NCI-H2196 treated with DMSO at 0.1 percent for 48 hours (cell line): ENCODE measurements at regions not wholly inside any gene's neighbourhood (a gene's known extent, or its start where the extent isn't known, plus 50 kb on each side); places are given as distances from the start of the nearest gene placed in this dataset.
"Not testable (repeated sequence)": the region's sequence is repeated elsewhere in the genome, so short reads cannot be mapped to it uniquely, and the experiment has no call there.

ENCODE experiments used
- DNase-seq: peaks from one replicate; lab custom pipeline; 2025; ENCODE audit not compliant: unreplicated experiment; lab: John Stamatoyannopoulos, UW

DNA sequence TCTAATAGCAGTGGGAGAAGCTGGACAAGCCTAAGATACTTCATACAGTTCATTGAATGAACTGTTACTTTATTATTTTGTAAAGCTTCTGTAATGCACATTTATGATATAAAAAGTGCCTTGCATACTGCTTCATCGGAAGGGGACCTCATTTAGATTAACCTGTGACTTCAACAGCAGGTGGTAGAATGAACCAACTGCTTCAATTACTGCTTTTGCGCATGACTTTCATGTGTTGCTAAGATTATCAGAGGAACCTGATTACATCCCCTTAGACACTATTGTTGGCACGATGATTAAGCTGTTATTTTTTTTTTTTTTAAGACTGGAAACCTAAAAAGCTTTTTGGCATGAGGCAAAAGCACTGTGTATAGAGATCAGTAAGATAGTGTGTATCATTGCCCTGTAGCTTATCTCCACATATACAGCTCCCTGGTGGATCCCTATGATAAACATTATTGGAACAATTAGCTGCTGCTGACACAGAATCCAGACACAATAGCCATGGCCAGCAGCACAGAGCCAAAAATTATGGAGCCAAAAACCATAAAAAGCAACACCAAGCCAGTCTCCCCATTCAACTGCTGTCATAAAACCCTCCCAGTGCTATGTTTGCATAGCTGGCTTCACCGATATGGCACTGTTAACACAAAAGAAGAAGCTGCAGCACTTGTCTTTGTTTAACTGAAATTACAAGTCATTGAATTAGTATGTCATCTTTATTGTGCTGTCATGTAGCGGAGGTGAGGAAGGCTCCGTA is 731.6 kb upstream of the MMS22L start:
- DNase-seq, result peak; percentile 4

DNA sequence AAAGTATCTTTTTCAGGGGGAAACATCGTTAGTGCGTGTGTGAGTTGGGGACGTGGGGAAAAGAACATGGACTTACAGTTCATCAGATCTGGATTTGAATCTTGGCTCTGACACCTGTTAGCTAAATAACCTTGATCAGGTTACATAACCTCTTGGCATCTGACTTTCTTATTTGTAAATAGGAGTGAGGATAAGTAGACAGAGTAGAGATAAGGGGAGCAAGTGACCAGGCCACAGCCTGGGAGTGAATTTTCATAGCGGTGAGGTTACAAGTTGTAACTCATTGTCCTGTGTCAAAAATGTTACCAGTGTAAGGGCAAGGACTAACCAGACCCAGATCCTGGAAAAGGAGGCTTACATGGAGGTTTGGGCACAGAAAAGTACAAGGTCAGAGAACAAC is 733.5 kb upstream of the MMS22L start:
- DNase-seq, result no peak

DNA sequence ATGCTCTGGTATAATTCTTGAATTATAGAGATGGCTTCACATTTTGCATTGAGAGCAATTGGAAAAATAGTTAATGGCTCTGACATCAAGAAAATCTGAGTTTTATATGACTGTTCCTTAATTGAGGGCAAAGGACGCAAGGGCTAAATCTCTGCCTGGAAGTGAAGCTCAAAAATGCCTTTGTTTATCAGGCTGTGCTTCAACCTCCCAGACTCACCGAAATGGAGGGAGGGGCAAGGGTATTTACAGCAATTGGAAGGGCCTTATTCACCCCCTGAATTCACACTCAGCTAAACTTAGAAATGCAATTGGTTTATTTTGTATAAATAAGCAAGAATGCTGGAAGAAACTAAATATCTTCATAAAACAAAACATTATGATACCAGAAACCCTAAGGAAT is 737.2 kb upstream of the MMS22L start:
- DNase-seq, result no peak

DNA sequence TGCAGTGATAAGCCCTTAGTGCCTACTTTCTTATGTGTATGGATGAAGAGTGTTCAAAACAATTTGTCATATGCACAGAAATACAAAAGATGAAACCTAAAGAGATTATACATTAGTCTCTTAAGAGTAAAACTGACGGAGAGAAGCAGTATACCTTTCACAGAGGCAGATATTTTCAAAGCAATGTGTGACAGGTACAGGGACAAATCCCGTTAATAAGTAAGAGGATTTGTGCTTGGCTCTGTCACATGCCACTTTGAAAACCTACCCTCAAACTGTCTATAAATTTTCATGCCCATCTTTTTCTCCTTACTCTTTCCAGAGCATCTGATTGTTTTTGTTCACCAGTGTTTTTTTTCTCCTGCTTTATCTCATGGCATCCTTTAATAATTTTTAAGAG is 741.3 kb upstream of the MMS22L start:
- no peak for DNase-seq

DNA sequence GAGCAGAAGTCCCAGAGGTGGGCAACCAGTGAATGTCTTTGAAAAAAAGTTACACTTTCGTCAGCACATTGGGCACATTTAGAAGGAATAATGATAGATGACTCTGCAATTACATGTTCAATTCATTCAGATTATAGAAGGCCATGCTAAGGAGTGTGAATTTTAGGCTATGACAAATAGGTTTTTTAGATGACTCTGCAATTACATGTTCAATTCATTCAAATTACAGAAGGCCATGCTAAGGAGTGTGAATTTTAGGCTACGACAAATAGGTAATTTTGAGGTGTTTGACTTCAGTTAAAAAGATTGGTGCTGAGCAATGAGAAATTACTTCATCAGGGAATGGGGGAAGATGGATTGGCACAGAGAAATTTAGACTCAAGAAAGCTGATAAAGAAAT is 744.9 kb upstream of the MMS22L start:
- DNase-seq, result no peak

DNA sequence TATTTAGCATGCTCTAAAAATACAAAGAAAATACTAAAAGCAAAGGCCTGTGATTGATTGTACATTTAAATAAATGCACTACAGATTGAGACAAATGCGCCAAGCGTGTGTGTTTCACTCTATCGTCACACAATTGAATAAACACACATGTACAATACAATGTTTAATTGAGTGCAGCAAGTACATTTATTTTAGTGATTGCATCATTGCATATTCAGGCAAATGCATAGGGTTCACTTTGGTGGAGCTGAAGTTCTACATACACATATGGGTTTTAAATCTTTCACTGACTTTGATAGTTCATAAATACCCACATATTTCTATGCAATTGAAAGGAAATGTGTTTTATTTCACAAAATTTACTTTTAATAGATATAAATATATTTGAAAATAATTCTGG is 750.6 kb upstream of the MMS22L start:
- no peak for DNase-seq

DNA sequence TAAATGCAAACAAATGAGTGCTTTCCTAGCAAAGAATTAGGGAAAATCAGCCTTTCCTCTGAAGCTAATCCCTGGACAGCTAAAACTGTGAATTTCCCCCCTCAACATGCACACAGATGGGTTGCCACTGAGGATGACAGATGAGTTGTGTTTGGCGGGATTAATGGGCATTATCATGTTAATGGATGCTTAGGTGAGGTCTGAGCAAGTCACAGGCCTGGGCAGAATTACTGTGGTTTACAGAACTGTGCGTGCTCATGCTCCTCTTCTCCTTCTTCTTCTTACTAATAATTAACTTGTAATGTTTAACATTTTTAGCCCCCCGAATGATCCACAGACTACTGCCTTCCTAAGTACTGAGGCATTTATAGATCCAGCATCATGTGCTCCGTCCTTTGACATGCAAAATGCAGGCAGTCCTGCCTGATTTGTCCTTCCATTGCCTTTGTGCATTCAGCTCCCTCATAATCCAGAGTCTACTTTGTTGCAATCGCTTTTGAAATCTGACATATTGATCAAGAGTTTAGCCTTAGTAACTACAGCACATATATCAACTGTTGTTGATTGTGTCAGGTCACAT is 753.4 kb upstream of the MMS22L start:
- DNase-seq, result no peak

DNA sequence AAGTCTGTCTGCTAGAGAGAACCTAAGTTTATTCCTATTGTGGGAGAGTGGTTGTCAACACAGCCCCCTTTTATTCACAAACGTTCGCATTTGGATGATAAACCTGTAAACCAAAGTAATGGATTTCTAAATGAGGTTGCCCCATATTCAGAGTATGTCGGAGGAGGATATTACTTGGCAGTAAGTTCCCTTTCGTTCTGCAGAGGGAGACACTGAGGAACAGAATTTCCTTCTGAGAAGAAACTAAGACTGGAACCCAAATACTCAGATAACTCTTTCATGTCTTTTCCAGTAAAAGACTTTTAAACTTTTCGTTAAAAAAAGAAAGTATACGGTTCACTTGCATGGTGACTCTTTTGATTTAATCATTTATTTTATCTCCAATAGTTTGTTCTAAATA is 754.6 kb upstream of the MMS22L start:
- DNase-seq, result no peak

DNA sequence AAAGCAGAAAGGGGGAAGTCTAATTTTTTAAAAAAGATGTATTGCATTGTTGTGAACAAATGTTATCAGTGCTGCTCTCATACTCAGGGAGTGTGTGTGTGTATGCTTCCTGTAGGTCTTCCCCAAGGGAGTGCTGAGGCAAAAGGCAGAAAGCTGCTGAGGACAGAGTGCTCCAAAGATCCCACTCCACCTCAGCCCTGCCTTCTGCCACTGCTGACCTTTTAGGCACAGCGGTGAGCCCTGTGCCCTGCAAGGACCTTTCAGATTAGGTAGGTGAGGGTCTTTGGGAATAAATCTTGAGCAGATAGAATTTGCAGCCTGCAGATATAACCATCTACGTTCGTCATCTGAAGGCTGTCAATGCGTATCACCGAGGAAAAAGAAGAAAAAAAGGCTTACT is 756.4 kb upstream of the MMS22L start:
- no peak for DNase-seq

DNA sequence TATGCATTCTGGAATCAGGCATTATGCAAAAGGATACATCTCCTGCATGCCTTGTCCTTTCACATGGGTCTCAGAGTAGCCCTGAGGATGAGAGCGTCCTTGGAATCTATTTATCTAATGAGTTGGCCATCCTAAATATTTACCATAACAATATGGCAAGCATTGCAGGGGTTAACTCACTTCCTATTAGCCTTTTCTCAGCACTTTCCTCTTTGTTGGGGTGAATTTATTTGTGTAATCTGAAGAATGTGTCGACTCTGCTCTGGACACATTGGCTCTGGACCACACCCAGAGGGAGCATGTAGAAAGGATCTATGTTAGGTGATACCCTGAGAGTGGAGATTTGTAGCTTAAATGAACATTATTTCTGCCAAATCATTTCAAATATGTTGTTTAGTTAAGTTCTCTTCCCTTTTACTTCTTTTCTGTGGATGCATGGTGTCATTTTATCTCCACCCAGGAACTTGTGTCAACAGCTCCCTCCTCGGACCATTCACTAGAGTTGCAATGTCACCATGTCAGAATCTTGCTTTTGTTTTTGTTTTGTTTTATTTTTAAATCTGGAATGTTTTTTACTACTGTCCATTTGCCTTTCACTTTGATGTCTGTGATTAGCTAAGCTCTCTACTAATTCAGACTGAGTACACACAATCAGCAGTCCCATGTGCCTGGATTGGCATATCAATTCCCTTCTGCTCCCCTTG is 757.0 kb upstream of the MMS22L start:
- DNase-seq, result no peak

DNA sequence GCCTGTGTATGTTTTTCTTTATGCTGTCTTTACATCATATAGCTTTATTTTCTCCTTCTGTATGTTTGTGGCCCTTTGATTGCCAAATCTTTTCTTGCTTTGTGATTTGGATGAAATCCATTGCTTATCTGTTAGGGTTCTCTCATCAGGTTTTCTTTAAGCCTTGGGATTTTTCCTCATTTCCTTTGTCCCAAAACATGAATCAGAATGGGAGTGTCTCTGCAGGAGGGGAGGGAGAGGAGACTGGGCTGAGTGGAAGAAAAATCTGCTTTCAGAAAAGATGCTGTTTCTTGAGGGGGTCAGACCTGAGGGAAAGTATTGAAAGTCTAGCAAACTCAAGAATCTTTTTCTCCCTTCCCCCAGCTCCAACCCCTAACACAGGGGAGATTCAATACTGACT is 758.0 kb upstream of the MMS22L start:
- DNase-seq, result no peak

DNA sequence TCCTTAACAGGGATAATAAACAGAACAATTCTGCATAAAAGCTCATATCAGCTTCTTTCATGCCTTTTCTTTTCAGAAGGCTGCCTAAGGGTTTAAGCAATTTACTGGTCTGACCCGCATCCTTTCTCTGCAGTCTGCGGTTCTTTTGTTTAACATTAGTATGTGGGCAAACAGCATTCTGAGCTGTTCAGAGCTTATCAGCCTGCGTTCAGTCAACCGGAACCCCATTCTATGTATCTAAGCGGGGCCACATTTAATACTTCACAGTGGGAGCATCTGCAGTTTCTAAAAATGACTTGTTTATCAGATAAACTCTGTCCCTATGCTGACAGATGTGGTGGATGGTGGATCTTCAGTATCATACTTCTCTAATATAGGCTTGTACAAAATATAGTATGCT is 758.9 kb upstream of the MMS22L start:
- no peak for DNase-seq

DNA sequence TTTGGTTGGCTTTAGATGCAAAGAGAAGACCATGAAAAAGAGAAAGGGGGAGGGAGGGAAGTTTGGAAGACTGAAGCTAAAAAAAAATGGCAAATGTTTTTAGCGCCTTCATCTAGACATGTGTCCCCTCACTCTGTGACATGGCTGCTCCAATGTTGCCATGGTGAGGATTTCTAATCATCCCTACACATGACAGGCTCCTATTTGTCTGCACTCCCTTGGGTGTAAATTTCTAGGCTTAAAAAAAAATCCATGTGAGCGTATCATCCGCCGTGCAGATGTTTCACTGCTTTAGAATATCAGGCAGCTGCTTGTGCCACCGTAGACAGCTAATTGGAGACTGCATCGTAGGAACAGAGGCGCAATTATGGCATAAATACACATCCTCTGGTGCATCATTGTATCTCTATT is 761.1 kb upstream of the MMS22L start:
- no peak for DNase-seq

DNA sequence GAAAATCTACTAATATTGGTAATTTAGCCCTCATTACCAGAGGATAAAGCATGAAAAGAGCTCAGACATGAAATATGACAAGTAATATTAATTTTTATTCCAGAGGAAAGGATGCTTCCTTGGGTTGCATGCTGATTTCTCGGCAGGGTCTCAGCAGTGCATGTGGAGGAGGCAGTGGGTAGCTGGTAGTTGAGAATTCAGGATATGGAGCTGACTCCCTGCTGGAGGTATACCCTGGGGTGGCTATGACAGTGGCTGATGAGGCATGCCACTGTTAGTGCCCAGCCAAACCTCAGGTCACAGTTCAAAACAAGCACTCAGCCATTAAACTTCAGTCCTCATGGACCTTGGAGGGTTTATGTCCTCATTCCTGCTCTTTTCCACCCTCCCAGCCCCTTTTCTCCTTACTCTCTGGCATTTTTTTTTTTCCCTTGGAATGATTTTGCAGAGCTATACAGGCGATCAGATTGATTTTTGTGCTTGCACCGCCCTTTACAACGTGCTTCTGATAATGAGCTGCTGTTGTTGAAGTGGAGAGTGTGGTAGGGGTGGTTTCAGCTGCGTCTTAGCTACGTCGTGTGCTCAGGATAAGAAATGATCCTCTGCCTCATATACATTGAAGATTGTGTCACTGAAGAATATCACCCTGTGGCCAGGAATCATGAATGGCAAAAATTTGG is 761.9 kb upstream of the MMS22L start:
- DNase-seq, result no peak

DNA sequence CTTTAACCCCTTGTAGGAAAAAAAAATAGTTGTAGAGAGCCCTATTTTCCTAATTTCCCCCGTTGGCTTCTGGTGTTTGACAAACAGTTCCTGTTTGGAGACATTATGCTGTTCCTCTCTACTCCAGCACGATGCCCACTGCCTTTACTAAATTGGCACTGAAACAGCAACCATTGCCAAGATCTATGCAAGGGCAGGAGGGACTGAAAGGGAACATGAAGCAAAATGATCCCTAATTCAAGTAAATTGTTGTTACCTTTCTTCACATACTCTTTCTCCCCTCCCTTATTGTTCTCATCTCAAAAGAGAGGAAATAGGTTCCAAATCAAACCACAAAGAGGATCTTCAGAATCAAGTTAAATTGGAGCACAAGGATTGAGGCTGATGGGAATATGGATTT is 764.1 kb upstream of the MMS22L start:
- no peak for DNase-seq

DNA sequence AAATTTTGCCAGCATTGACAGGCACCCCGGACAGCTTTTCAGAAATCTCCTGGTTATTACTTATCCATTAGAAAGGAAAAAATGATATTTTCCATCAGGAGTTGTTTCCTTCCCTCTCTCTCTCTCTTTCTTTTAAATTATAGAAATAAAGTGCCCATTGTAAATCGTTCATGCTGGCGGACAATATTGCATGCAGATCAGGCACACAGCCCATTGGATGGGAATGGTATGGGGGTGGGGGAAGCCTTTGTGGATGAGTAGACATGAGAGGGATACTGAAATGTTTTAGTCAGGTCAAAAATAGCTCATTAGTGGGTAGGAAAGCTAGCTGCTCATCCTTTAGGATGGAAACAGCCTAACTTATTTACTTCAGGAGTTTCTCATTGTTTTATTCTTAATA is 764.9 kb upstream of the MMS22L start:
- no peak for DNase-seq

DNA sequence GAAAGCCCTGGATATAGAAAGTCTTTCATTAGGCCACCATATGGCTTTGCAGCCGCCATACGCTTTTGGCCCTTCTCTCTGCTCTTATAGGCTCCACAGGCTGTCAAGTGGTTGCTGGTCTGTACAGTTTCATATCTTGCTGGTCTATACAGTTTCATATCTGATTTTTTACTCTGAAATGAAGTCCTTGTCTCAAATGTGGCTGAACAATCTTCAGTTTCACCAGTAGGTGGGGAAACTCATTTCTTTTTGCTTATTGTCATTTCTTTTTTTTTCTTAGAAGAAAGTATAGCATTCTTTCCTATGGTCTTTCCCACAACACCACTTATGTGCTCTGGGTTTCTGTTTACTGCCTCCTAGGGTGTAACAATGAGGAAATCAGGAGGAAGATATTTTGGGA is 771.4 kb upstream of the MMS22L start:
- no peak for DNase-seq

DNA sequence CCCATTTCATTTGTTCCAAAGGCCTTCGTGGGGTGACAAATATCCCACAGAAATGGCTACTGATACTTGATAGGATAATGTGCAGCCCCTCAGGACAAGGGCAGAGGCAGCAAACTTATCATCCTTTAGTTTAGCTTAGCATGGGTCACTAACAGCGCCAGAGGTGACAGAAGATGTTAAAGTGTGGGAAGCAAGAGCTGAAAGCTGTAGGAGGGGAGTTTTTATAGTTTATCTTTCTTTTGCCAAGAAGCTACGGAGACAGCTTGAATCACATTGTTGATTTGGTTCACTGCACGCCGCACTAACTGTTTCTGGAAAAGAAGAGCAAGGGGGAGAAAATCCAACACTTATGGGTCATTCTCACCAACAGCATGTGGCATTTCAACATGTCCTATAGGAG is 773.9 kb upstream of the MMS22L start:
- no peak for DNase-seq

DNA sequence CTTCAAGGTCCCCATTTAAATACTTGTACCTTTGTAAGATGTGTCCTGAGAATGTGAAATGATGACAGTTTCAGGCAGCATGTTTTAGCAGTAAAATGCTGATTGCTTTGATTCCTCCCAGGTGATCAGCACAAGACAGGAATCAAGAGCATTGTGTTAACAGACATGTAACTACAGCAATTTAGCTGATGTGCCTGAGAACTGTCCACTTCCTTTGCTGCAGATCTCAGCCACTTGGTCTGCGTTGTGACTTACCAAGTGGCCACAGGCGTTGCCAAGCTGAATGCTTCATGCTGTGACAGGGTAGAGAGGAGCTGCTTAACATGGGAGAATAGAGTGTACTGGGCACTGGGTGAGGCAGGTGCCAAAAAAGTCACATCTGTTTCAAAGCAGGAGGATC is 767.0 kb upstream of the POU3F2 start:
- DNase-seq, result no peak

DNA sequence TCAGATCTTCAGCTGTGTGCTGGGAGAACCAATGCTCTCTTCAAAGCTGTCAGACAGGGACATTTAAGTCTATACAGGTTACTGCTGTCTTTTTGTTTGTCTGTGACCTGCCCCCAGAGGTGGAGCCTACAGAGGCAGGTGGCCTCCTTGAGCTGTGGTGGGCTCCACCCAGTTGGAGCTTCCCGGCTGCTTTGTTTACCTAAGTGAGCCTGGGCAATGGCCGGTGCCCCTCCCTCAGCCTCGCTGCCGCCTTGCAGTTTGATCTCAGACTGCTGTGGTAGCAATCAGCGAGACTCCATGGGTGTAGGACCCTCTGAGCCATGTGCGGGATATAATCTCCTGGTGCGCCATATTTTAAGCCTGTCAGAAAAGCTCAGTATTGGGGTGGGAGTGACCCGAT is 745.8 kb upstream of the POU3F2 start:
- not testable (repeated sequence) for DNase-seq

DNA sequence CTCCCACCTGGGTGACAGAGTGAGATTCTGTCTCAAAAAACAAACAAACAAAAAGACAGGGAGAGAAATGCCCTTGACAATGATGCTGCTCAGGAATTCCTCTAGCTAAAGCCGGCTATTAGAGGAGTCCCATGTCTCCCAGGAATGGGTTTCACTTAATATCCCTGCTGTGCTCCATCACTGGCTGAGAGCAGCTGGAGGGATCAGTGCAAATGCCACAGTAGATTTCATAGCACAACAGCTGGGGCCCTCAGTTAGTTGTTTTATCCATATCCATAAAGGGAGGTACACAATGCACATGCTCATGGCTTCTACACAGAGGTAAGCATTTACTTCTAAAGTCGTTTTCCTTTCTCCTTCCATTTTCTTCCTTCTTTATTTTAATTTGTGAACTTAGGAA is 742.0 kb upstream of the POU3F2 start:
- DNase-seq, result no peak

DNA sequence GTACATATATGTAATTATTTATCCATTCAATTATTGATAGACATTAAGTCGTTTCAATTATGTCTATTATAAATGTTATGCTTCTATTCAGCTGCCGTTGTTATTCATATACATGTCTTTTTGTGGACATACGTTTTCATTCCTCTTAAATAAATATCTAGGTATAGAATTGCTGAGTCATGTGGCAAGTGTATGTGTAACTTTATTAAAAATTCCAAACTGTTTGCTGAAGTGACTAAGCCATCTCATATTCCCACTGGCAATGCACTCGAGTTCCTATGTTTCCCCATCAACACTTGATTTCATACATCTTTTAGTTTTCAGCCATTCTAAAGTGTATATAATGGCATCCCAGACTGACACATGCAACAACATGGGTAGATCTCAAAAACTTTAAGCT is 739.7 kb upstream of the POU3F2 start:
- no peak for DNase-seq
